Neural crest cell (in vitro differentiated cells): ENCODE measurements at regions not wholly inside any gene's neighbourhood (a gene's known extent, or its start where the extent isn't known, plus 50 kb on each side); places are given as distances from the start of the nearest gene placed in this dataset.

Experiments
- DNase-seq: peaks from one replicate; pipeline ENCODE4 v3.0.0; 2021; ENCODE audit warnings: low read depth, mixed read lengths, low spot score
- H3K27ac Mint-ChIP-seq: one replicate; pipeline ENCODE4 v1.8.0; 2021; ENCODE audit warnings: mild to moderate bottlenecking, mixed read lengths; ENCODE audit not compliant: unreplicated experiment
- H3K27me3 Mint-ChIP-seq: 2 replicates; pipeline ENCODE4 v1.8.0; 2021; ENCODE audit warnings: low read depth, mild to moderate bottlenecking, mixed read lengths
- H3K36me3 Mint-ChIP-seq: 2 replicates; pipeline ENCODE4 v1.8.0; 2021; ENCODE audit warnings: low read depth, mild to moderate bottlenecking, mixed read lengths
- H3K4me1 Mint-ChIP-seq: 2 replicates; pipeline ENCODE4 v1.8.0; 2021; ENCODE audit warnings: mixed read lengths
- H3K4me3 Mint-ChIP-seq: one replicate; pipeline ENCODE4 v1.8.0; 2021; ENCODE audit warnings: mild to moderate bottlenecking, mixed read lengths
- H3K9me3 Mint-ChIP-seq: 2 replicates; pipeline ENCODE4 v1.8.0; 2021; ENCODE audit warnings: mixed read lengths
- CTCF ChIP-seq: fragments of 200-600 bp; sonication (generic); conservative IDR thresholded peaks from 2 replicates; pipeline ENCODE4 v1.5.0; 2021; ENCODE audit warnings: antibody characterized with exemption, mild to moderate bottlenecking

- peaks cover 3% of the 10 kb centered on the region for H3K27me3 Mint-ChIP-seq
- H3K9me3 Mint-ChIP-seq = peaks cover 3% of the 10 kb centered on the region
- TF ChIP-seq CTCF = no peak
- no peak overlapping the region for H3K27ac Mint-ChIP-seq
- H3K4me1 Mint-ChIP-seq = no peaks in the 10 kb centered on the region
- no peak overlapping the region for H3K4me3 Mint-ChIP-seq
- peaks cover 4% of the 10 kb centered on the region for H3K36me3 Mint-ChIP-seq
- no peak for DNase-seq
Measured at GRCh38 chr2:239651859-239652258, 251.0 kb upstream of the HDAC4 start.

- H3K4me1 Mint-ChIP-seq = no peaks in the 10 kb centered on the region
- DNase-seq = no peak
- H3K9me3 Mint-ChIP-seq = peaks cover 3% of the 10 kb centered on the region
- H3K4me3 Mint-ChIP-seq = no peak overlapping the region
- no peaks in the 10 kb centered on the region for H3K27me3 Mint-ChIP-seq
- H3K36me3 Mint-ChIP-seq = peaks cover 4% of the 10 kb centered on the region
- H3K27ac Mint-ChIP-seq = no peak overlapping the region
- no peak for TF ChIP-seq CTCF
Measured at GRCh38 chr2:239650674-239651073, 249.9 kb upstream of the HDAC4 start.

GRCh38 chr2:239649309-239649708, 248.5 kb upstream of the HDAC4 start:
- Mint-ChIP-seq H3K36me3 (peaks cover 7% of the 10 kb centered on the region), H3K27me3 (no peaks in the 10 kb centered on the region), H3K4me3 (no peak overlapping the region), H3K4me1 (no peaks in the 10 kb centered on the region), H3K27ac (no peak overlapping the region), H3K9me3 (peaks cover 5% of the 10 kb centered on the region)
- no peak for TF ChIP-seq CTCF
- DNase-seq = no peak

GRCh38 chr2:239648607-239649006, 247.8 kb upstream of the HDAC4 start:
- Mint-ChIP-seq H3K27ac (peak overlapping the region; percentile 43), H3K27me3 (no peaks in the 10 kb centered on the region), H3K36me3 (peaks cover 7% of the 10 kb centered on the region), H3K4me1 (no peaks in the 10 kb centered on the region), H3K4me3 (no peak overlapping the region), H3K9me3 (peaks cover 5% of the 10 kb centered on the region)
- TF ChIP-seq CTCF = no peak
- DNase-seq = no peak

- H3K36me3 Mint-ChIP-seq = peaks cover 7% of the 10 kb centered on the region
- TF ChIP-seq CTCF = no peak
- peaks cover 5% of the 10 kb centered on the region for H3K9me3 Mint-ChIP-seq
Measured at GRCh38 chr2:239647052-239647819, 246.4 kb upstream of the HDAC4 start.

More at GRCh38 chr2:239647052-239647819, 246.4 kb upstream of the HDAC4 start:
- Mint-ChIP-seq H3K4me1 (no peaks in the 10 kb centered on the region), H3K27ac (no peak overlapping the region), H3K4me3 (no peak overlapping the region), H3K27me3 (no peaks in the 10 kb centered on the region)
- DNase-seq = no peak
